ENCODE measurements at regions not wholly inside any gene's neighbourhood (a gene's known extent, or its start where the extent isn't known, plus 50 kb on each side); places are given as distances from the start of the nearest gene placed in this dataset.

GRCh38 chr12:89954259-89954658, 245.6 kb upstream of the ATP2B1 start:
- H3K27me3 Mint-ChIP-seq, result peaks cover 0 to 1% (median 0%) of the 10 kb centered on the region in 5 donors
- CTCF ChIA-PET, result no interaction called here
- H3K27ac ChIP-seq (ENCODE audit: low read depth, low read length), result no peak overlapping the region
- no peak overlapping the region for H3K27ac Mint-ChIP-seq
- no peak for ATAC-seq
- H3K9me3 ChIP-seq (ENCODE audit: control insufficient read depth in 2 of 3, low read length in 3 of 3), result no peaks in the 10 kb centered on the region
- intact Hi-C loops (cut with micrococcal nuclease), result loop anchor here in 1 of 2 donors (5.0 to 10.0 kb wide), 2 partner anchors 197 to 919 kb away; no protein-coding TSS in a partner anchor
- H3K4me1 Mint-ChIP-seq, result peaks cover 11 to 28% (median 27%) of the 10 kb centered on the region in 7 donors
- DNase-seq, result no peak
- H3K4me1 ChIP-seq (ENCODE audit: control insufficient read depth in 2 of 2, insufficient read depth in 2 of 2, low read length in 2 of 2), result peaks cover 13 to 21% of the 10 kb centered on the region in 2 donors
- H3K4me3 ChIP-seq (ENCODE audit: low read length), result no peak overlapping the region
- H3K4me3 Mint-ChIP-seq, result no peak overlapping the region
- no peaks in the 10 kb centered on the region for H3K36me3 ChIP-seq (ENCODE audit: control insufficient read depth in 2 of 3, insufficient read depth in 3 of 3, low read length in 3 of 3)
- H3K9me3 Mint-ChIP-seq, result peaks cover 0 to 2% (median 0%) of the 10 kb centered on the region in 11 donors
- no peaks in the 10 kb centered on the region for H3K27me3 ChIP-seq (ENCODE audit: control insufficient read depth in 2 of 2, insufficient read depth in 2 of 2, low read length in 2 of 2)
- POLR2A ChIA-PET, result no interaction called here
- peaks cover 0 to 2% (median 0%) of the 10 kb centered on the region in 5 donors for H3K36me3 Mint-ChIP-seq

GRCh38 chr12:89951694-89952060, 243.0 kb upstream of the ATP2B1 start:
- Histone ChIP-seq H3K9me3 (ENCODE audit: control insufficient read depth in 2 of 3, low read length in 3 of 3) (no peaks in the 10 kb centered on the region), H3K4me1 (ENCODE audit: control insufficient read depth in 2 of 2, insufficient read depth in 2 of 2, low read length in 2 of 2) (peaks cover 24 to 33% of the 10 kb centered on the region in 2 donors), H3K27ac (ENCODE audit: low read depth, low read length) (no peak overlapping the region), H3K27me3 (ENCODE audit: control insufficient read depth in 2 of 2, insufficient read depth in 2 of 2, low read length in 2 of 2) (no peaks in the 10 kb centered on the region), H3K4me3 (ENCODE audit: low read length) (no peak overlapping the region), H3K36me3 (ENCODE audit: control insufficient read depth in 2 of 3, insufficient read depth in 3 of 3, low read length in 3 of 3) (no peaks in the 10 kb centered on the region)
- ChIA-PET POLR2A (no interaction called here), CTCF (interaction anchor here (0.5 to 2.5 kb wide), 4 partner anchors 150 to 408 kb away, joined by 3 to 8 read pairs (median 3); no protein-coding TSS in a partner anchor)
- intact Hi-C loops (cut with micrococcal nuclease), result loop anchor here in 1 of 2 donors (5.0 to 10.0 kb wide), 2 partner anchors 194 to 917 kb away; no protein-coding TSS in a partner anchor
- Mint-ChIP-seq H3K27me3 (no peaks in the 10 kb centered on the region), H3K9me3 (peaks cover 0 to 2% (median 0%) of the 10 kb centered on the region in 11 donors), H3K4me3 (peak overlapping the region in 2 of 10 donors; percentile 2 to 33), H3K4me1 (peaks cover 20 to 54% (median 44%) of the 10 kb centered on the region in 7 donors), H3K36me3 (peaks cover 0 to 2% (median 0%) of the 10 kb centered on the region in 5 donors), H3K27ac (peak overlapping the region in 8 of 9 donors; percentile 9 to 89 (median 77))
- DNase-seq, result no peak
- ATAC-seq, result no peak

- ATAC-seq (no peak), DNase-seq (peak in 1 of 9 donors; percentile 11)
- Mint-ChIP-seq H3K27ac (peak overlapping the region in 8 of 9 donors; percentile 7 to 89 (median 77)), H3K4me1 (peaks cover 20 to 55% (median 44%) of the 10 kb centered on the region in 7 donors), H3K4me3 (peak overlapping the region in 5 of 10 donors; percentile 16 to 59 (median 25)), H3K27me3 (no peaks in the 10 kb centered on the region), H3K9me3 (peaks cover 0 to 2% (median 0%) of the 10 kb centered on the region in 11 donors), H3K36me3 (peaks cover 0 to 2% (median 0%) of the 10 kb centered on the region in 5 donors)
- intact Hi-C loops (cut with micrococcal nuclease), result loop anchor here in 1 of 2 donors (5.0 to 10.0 kb wide), 2 partner anchors 194 to 916 kb away; no protein-coding TSS in a partner anchor
- H3K36me3 ChIP-seq (ENCODE audit: control insufficient read depth in 2 of 3, insufficient read depth in 3 of 3, low read length in 3 of 3), result no peaks in the 10 kb centered on the region
- H3K4me1 ChIP-seq (ENCODE audit: control insufficient read depth in 2 of 2, insufficient read depth in 2 of 2, low read length in 2 of 2), result peaks cover 24 to 33% of the 10 kb centered on the region in 2 donors
- H3K4me3 ChIP-seq (ENCODE audit: low read length), result no peak overlapping the region
- no peak overlapping the region for H3K27ac ChIP-seq (ENCODE audit: low read depth, low read length)
- CTCF ChIA-PET, result interaction anchor here (0.5 to 2.5 kb wide), 7 partner anchors 25 to 408 kb away, joined by 3 to 8 read pairs (median 3); no protein-coding TSS in a partner anchor
- POLR2A ChIA-PET, result interaction anchor here (1.5 kb wide), 1 partner anchor 242 kb away, joined by 9 read pairs; the partner anchor contains the start of gene ATP2B1
- no peaks in the 10 kb centered on the region for H3K9me3 ChIP-seq (ENCODE audit: control insufficient read depth in 2 of 3, low read length in 3 of 3)
- H3K27me3 ChIP-seq (ENCODE audit: control insufficient read depth in 2 of 2, insufficient read depth in 2 of 2, low read length in 2 of 2), result no peaks in the 10 kb centered on the region
These were observed 242.5 kb upstream of the ATP2B1 start for GRCh38 chr12:89951050-89951693.

GRCh38 chr12:89950421-89950820, 241.8 kb upstream of the ATP2B1 start:
- Mint-ChIP-seq H3K4me3 (peak overlapping the region in 9 of 10 donors; percentile 4 to 76 (median 64)), H3K27ac (peak overlapping the region in 8 of 9 donors; percentile 59 to 89 (median 76)), H3K27me3 (no peaks in the 10 kb centered on the region), H3K9me3 (peaks cover 0 to 2% (median 0%) of the 10 kb centered on the region in 11 donors), H3K36me3 (peaks cover 0 to 2% (median 0%) of the 10 kb centered on the region in 5 donors), H3K4me1 (peaks cover 20 to 58% (median 44%) of the 10 kb centered on the region in 7 donors)
- intact Hi-C loops (cut with micrococcal nuclease), result loop anchor here (1.0 to 10.0 kb wide), 5 partner anchors 87 to 916 kb away; no protein-coding TSS in a partner anchor
- ChIA-PET CTCF (interaction anchor here (0.5 to 2.5 kb wide), 6 partner anchors 25 to 407 kb away, joined by 3 to 8 read pairs (median 4); no protein-coding TSS in a partner anchor), POLR2A (interaction anchor here (0.9 to 1.5 kb wide), 3 partner anchors 84 to 241 kb away, joined by 3 to 9 read pairs (median 7); partner anchors contain the start of gene ATP2B1)
- no peaks in the 10 kb centered on the region for H3K9me3 ChIP-seq (ENCODE audit: control insufficient read depth in 2 of 3, low read length in 3 of 3)
- DNase-seq, result peak in 1 of 9 donors; percentile 5
- H3K4me3 ChIP-seq (ENCODE audit: low read length), result peak overlapping the region; percentile 2
- H3K4me1 ChIP-seq (ENCODE audit: control insufficient read depth in 2 of 2, insufficient read depth in 2 of 2, low read length in 2 of 2), result peaks cover 24 to 33% of the 10 kb centered on the region in 2 donors
- no peaks in the 10 kb centered on the region for H3K27me3 ChIP-seq (ENCODE audit: control insufficient read depth in 2 of 2, insufficient read depth in 2 of 2, low read length in 2 of 2)
- peak; percentile 22 for ATAC-seq
- H3K27ac ChIP-seq (ENCODE audit: low read depth, low read length), result peak overlapping the region; percentile 42
- no peaks in the 10 kb centered on the region for H3K36me3 ChIP-seq (ENCODE audit: control insufficient read depth in 2 of 3, insufficient read depth in 3 of 3, low read length in 3 of 3)

GRCh38 chr12:89949457-89950195, 241.0 kb upstream of the ATP2B1 start:
- Histone ChIP-seq H3K4me1 (ENCODE audit: control insufficient read depth in 2 of 2, insufficient read depth in 2 of 2, low read length in 2 of 2) (peaks cover 24 to 33% of the 10 kb centered on the region in 2 donors), H3K27me3 (ENCODE audit: control insufficient read depth in 2 of 2, insufficient read depth in 2 of 2, low read length in 2 of 2) (no peaks in the 10 kb centered on the region), H3K36me3 (ENCODE audit: control insufficient read depth in 2 of 3, insufficient read depth in 3 of 3, low read length in 3 of 3) (no peaks in the 10 kb centered on the region), H3K4me3 (ENCODE audit: low read length) (peak overlapping the region; percentile 2), H3K9me3 (ENCODE audit: control insufficient read depth in 2 of 3, low read length in 3 of 3) (no peaks in the 10 kb centered on the region), H3K27ac (ENCODE audit: low read depth, low read length) (peak overlapping the region; percentile 53)
- Mint-ChIP-seq H3K36me3 (peaks cover 0 to 2% (median 0%) of the 10 kb centered on the region in 5 donors), H3K27me3 (no peaks in the 10 kb centered on the region), H3K27ac (peak overlapping the region in 8 of 9 donors; percentile 62 to 89 (median 76)), H3K4me3 (peak overlapping the region in 9 of 10 donors; percentile 1 to 76 (median 64)), H3K9me3 (peaks cover 0 to 2% (median 0%) of the 10 kb centered on the region in 11 donors), H3K4me1 (peaks cover 20 to 58% (median 44%) of the 10 kb centered on the region in 7 donors)
- ChIA-PET POLR2A (interaction anchor here (0.9 to 1.5 kb wide), 3 partner anchors 83 to 240 kb away, joined by 3 to 9 read pairs (median 7); partner anchors contain the start of gene ATP2B1), CTCF (interaction anchor here (0.6 to 2.5 kb wide), 8 partner anchors 9 to 406 kb away, joined by 3 to 8 read pairs (median 4); no protein-coding TSS in a partner anchor)
- ATAC-seq (peak; percentile 95), DNase-seq (peak in 7 of 9 donors; percentile 66 to 89 (median 81))
- intact Hi-C loops (cut with micrococcal nuclease), result loop anchor here (1.0 to 10.0 kb wide), 9 partner anchors 23 to 915 kb away; no protein-coding TSS in a partner anchor

All from naive thymus-derived CD4-positive, alpha-beta T cell (primary cell).